Heart right ventricle (tissue), 16 donors: ENCODE measurements at regions not wholly inside any gene's neighbourhood (a gene's known extent, or its start where the extent isn't known, plus 50 kb on each side); places are given as distances from the start of the nearest gene placed in this dataset.

ENCODE experiments used
- ATAC-seq, 8 donors: fragments of 200-7000 bp; cut with Tn5 transposase; one replicate each; pipeline ENCODE4 v1.9.1; 2020; ENCODE audit warnings: mild to moderate bottlenecking in 8 of 8, moderate library complexity in 8 of 8, moderate number of reproducible peaks in 1 of 8
- DNase-seq, 2 donors: peaks; one replicate each; pipeline ENCODE4 v3.0.0-alpha.2; 2020
- H3K27ac ChIP-seq, 10 donors: fragments of 200-600 bp; sonication (generic) in 2 of 10; one replicate each; pipeline versions ENCODE4 v1.5.0 to v1.8.0; 2020 to 2022; ENCODE audit warnings: mild to moderate bottlenecking in 3 of 10
- H3K27me3 ChIP-seq, 7 donors: fragments of 200-600 bp; one replicate each; pipeline ENCODE4 v1.8.0; 2021 to 2022; ENCODE audit warnings: mild to moderate bottlenecking in 2 of 7
- H3K36me3 ChIP-seq, 9 donors: fragments of 200-600 bp; sonication (generic) in 1 of 9; one replicate each; pipeline versions ENCODE4 v1.5.0 to v1.8.0; 2020 to 2022; ENCODE audit warnings: mild to moderate bottlenecking in 2 of 9
- H3K4me1 ChIP-seq, 9 donors: fragments of 200-600 bp; sonication (generic) in 1 of 9; one replicate each; pipeline versions ENCODE4 v1.5.0 to v1.8.0; 2020 to 2022; ENCODE audit warnings: mild to moderate bottlenecking in 4 of 9
- H3K4me3 ChIP-seq, 10 donors: fragments of 200-600 bp; sonication (generic) in 2 of 10; one replicate each; pipeline versions ENCODE4 v1.5.0 to v1.8.0; 2020 to 2022; ENCODE audit warnings: mild to moderate bottlenecking in 7 of 10, moderate library complexity in 2 of 10
- H3K9me3 ChIP-seq, 11 donors: fragments of 200-600 bp in 10 of 11; sonication (generic) in 2 of 11; one replicate each; pipeline versions ENCODE4 v1.5.0 to v1.8.0; 2013 to 2022; ENCODE audit warnings: mild to moderate bottlenecking in 2 of 11, control low read depth in 1 of 11, moderate library complexity in 1 of 11
- WGBS, 2 donors: extraction: QIAGEN DNeasy Blood & Tissue Kit; methylation state at CpG; one replicate each; pipeline ENCODE4 v1.1.7; 2013; ENCODE audit warnings: inconsistent platforms in 1 of 2; 5-methylcytosine and 5-hydroxymethylcytosine counted together
- intact Hi-C, 10 donors: fragments of 100-400 bp; cut with DNase I; formaldehyde crosslinking; loops; one replicate each; pipeline versions ENCODE4 v1.11.1 to v1.14.2; 2022
- TF ChIP-seq, protein P1 (sequence below), 9 donors: fragments of 200-600 bp; sonication (generic) in 2 of 9; IDR thresholded peaks; one replicate each; pipeline versions ENCODE4 v1.5.0 to v1.8.0; 2021 to 2022; ENCODE audit warnings: antibody characterized with exemption in 9 of 9, mild to moderate bottlenecking in 5 of 9, moderate library complexity in 1 of 9
- donor health status: Arrhythmogenic right ventricular cardiomyopathy.
- donor health status: ischemic (EF 13 %, LVEDD 7.1; RV severe dilation, severe dysfunction).
- donor health status: healthy with polysubstance abuse.
- donor health status: DM: no; HTN: yes; CAD: no.
- donor health status: DM: no; HTN: no; CAD: no.
- donor health status: ischemic (EF 25% LVEDD 6.9; RV normal size, moderate dysfunction).
- donor health status: ischemic (EF 25% LVEDD 5.7; RV mildly dilated, moderate dysfunction).
- donor health status: healthy.
- donor health status: DM: yes; HTN: yes; CAD: no.
- donor health status: Ischemic cardiomyopathy.
- donor health status: ischemic (EF 35%, LVEDD 5.7; RV mildly dilated, moderate dysfunction).
- donor health status: nonischemic (EF 11% LVEDD 7.7; RV severe dilation, severe dysfunction).
- donor health status: DM: yes; HTN: yes; CAD: no.
- donor health status: PGD.
- donor health status: ischemic (EF 29% LVEDD 5.4; RV normal size, mild dysfunction).
- donor health status: nonischemic (EF 23%, LVEDD 6.1; RV moderate dilation, normal function).

DNA sequence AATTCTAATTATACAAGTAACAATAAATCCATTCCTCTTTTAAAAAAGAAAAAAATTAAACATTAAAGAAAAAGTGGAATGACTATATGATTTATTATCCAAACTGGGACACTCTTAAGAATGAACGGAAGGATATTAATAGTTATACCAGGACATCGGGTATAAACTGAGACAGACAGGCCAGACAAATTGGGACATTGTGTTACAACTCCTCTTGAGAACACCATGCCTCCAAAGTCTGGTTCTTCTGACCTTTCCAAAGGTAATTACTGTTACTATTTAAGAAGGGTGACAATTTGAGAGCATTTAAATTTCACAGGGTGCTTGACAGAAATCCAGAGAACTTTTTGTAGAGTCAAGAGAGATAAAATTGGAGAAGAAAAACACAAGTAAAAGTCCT, 132.1 kb upstream of the MARCHF11 start:
- intact Hi-C loops = no loop called here
- no peak for DNase-seq
- no peaks in the 10 kb centered on the region for H3K4me1 ChIP-seq
- H3K4me3 ChIP-seq = no peak overlapping the region
- WGBS, 2 donors = 65 to 81% methylated on average over 2 of the region's 2 CpGs
- no peaks in the 10 kb centered on the region for H3K36me3 ChIP-seq
- H3K9me3 ChIP-seq = peaks cover 0 to 5% (median 0%) of the 10 kb centered on the region in 11 donors
- TF ChIP-seq, protein P1, sequence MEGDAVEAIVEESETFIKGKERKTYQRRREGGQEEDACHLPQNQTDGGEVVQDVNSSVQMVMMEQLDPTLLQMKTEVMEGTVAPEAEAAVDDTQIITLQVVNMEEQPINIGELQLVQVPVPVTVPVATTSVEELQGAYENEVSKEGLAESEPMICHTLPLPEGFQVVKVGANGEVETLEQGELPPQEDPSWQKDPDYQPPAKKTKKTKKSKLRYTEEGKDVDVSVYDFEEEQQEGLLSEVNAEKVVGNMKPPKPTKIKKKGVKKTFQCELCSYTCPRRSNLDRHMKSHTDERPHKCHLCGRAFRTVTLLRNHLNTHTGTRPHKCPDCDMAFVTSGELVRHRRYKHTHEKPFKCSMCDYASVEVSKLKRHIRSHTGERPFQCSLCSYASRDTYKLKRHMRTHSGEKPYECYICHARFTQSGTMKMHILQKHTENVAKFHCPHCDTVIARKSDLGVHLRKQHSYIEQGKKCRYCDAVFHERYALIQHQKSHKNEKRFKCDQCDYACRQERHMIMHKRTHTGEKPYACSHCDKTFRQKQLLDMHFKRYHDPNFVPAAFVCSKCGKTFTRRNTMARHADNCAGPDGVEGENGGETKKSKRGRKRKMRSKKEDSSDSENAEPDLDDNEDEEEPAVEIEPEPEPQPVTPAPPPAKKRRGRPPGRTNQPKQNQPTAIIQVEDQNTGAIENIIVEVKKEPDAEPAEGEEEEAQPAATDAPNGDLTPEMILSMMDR (IDR thresholded peaks at IDR 0.05) = no peak
- H3K27ac ChIP-seq = no peak overlapping the region
- peak in 3 of 8 donors; percentile 75 to 93 (median 80) for ATAC-seq
- H3K27me3 ChIP-seq = no peaks in the 10 kb centered on the region

DNA sequence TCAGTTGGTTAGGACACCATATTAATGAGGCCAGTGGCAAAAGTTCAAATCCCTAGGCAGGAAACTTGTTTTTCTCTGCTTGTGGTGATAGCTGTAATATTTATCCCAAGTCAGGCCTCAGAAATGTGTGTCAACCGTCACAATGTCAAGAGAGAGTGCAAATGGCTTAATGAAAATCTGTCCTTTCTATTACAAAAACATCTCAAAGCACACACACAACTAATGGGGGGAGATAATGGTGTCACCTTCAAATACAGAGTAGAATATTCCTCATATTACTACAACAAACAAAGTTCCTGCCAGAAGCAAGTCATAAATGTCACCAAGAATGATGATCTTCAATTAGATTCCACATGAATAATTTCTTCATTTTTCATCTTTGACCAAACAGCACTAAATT, 127.2 kb upstream of the MARCHF11 start:
- Histone ChIP-seq H3K27ac (no peak overlapping the region), H3K4me3 (no peak overlapping the region), H3K36me3 (no peaks in the 10 kb centered on the region), H3K4me1 (no peaks in the 10 kb centered on the region), H3K27me3 (no peaks in the 10 kb centered on the region), H3K9me3 (no peaks in the 10 kb centered on the region)
- intact Hi-C loops = no loop called here
- TF ChIP-seq, protein P1 (IDR thresholded peaks at IDR 0.05) = no peak
- DNase-seq = no peak
- 56 to 70% methylated on average over 1 of the region's 1 CpG for WGBS, 2 donors
- no peak for ATAC-seq

DNA sequence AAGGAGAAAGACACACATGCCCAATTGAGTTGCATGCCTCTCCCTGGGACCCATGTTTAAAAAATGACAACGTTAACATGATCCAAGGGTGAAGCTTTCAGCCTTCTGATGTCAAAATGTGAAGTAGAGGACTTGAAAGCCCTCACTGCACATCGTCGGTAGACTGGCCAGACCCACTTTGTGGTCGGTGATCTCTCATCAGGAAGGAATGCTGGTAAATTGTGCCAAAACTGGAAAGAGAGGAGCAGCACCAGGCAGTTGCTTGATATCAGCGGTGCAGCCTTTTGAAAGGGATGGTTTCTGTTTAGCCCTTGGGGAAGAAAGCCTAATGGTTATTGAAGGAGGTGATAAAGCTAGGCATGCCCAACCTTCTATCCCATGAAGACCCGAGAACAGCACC, 125.3 kb upstream of the MARCHF11 start:
- 75 to 84% methylated on average over 6 of the region's 6 CpGs for WGBS, 2 donors
- H3K27ac ChIP-seq = no peak overlapping the region
- no peaks in the 10 kb centered on the region for H3K9me3 ChIP-seq
- no peak overlapping the region for H3K4me3 ChIP-seq
- no peaks in the 10 kb centered on the region for H3K4me1 ChIP-seq
- intact Hi-C loops = no loop called here
- no peaks in the 10 kb centered on the region for H3K27me3 ChIP-seq
- no peaks in the 10 kb centered on the region for H3K36me3 ChIP-seq
- TF ChIP-seq, protein P1 (IDR thresholded peaks at IDR 0.05) = no peak
- ATAC-seq = no peak
- no peak for DNase-seq

DNA sequence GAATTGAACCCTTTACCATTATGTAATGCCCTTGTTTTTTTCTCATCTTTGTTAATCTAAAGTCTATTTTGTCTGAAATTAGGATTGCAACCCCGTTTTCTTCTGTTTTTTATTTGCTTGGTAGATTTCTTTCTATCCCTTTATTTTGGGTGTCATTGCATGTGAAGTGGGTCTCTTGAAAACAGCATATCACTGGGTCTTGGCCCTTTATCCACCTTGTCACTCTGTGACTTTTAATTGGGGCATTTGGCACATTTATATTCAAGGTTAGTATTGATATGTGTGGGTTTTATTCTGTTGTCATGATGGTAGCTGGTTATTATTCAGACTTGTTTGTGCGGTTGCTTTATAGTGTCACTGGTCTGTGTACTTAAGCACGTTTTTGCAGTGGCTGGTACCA, 117.4 kb upstream of the MARCHF11 start:
- no peaks in the 10 kb centered on the region for H3K4me1 ChIP-seq
- peaks cover 0 to 50% (median 13%) of the 10 kb centered on the region in 11 donors for H3K9me3 ChIP-seq
- H3K4me3 ChIP-seq = no peak overlapping the region
- H3K36me3 ChIP-seq = no peaks in the 10 kb centered on the region
- DNase-seq (no peak), ATAC-seq (no peak)
- no peak overlapping the region for H3K27ac ChIP-seq
- WGBS, 2 donors = 60 to 69% methylated on average over 3 of the region's 3 CpGs
- intact Hi-C loops = no loop called here
- TF ChIP-seq, protein P1 (IDR thresholded peaks at IDR 0.05) = no peak
- no peaks in the 10 kb centered on the region for H3K27me3 ChIP-seq
